Activated CD8-positive, alpha-beta T cell treated with anti-CD3 and anti-CD28 coated beads for 36 hours (primary cell): ENCODE measurements at regions not wholly inside any gene's neighbourhood (a gene's known extent, or its start where the extent isn't known, plus 50 kb on each side); places are given as distances from the start of the nearest gene placed in this dataset.

Experiments used
- ATAC-seq: fragments of 200-7000 bp; cut with Tn5 transposase; one replicate; pipeline ENCODE4 v1.10.0; 2021; ENCODE audit warnings: mild to moderate bottlenecking, moderate library complexity
- CTCF ChIA-PET: fragments of 350-600 bp; sonication (Branson Sonifier 250); formaldehyde crosslinking; loops from one replicate; lab custom pipeline; 2021; ENCODE audit warnings: antibody characterized with exemption; lab: Charles Lee
- POLR2A ChIA-PET: fragments of 350-600 bp; sonication (Branson Sonifier 250); formaldehyde crosslinking; loops from one replicate; lab custom pipeline; 2021; ENCODE audit warnings: antibody characterized with exemption; lab: Charles Lee
- DNase-seq: peaks from one replicate; pipeline ENCODE4 v3.0.0-alpha.2; 2020
- H3K27ac Mint-ChIP-seq: one replicate; pipeline ENCODE4 v1.8.0; 2021; ENCODE audit warnings: mild to moderate bottlenecking, mixed read lengths
- H3K27me3 Mint-ChIP-seq: one replicate; pipeline ENCODE4 v1.8.0; 2021; ENCODE audit warnings: mixed read lengths
- H3K36me3 Mint-ChIP-seq: one replicate; pipeline ENCODE4 v1.8.0; 2021; ENCODE audit warnings: low read depth, mixed read lengths
- H3K4me1 Mint-ChIP-seq: one replicate; pipeline ENCODE4 v1.8.0; 2021; ENCODE audit warnings: low read depth, mixed read lengths
- H3K4me3 Mint-ChIP-seq: one replicate; pipeline ENCODE4 v1.8.0; 2021; ENCODE audit warnings: mild to moderate bottlenecking, moderate library complexity, mixed read lengths
- H3K9me3 Mint-ChIP-seq: one replicate; pipeline ENCODE4 v1.8.0; 2021; ENCODE audit warnings: mixed read lengths
- intact Hi-C: fragments of 100-400 bp; cut with micrococcal nuclease; formaldehyde crosslinking; loops from one replicate; pipeline ENCODE4 v1.10.0; 2022
- TF ChIP-seq, protein P1 (sequence below): fragments of 200-600 bp; IDR thresholded peaks from one replicate; pipeline ENCODE4 v1.8.0; 2022; ENCODE audit warnings: antibody characterized with exemption, mild to moderate bottlenecking

DNA sequence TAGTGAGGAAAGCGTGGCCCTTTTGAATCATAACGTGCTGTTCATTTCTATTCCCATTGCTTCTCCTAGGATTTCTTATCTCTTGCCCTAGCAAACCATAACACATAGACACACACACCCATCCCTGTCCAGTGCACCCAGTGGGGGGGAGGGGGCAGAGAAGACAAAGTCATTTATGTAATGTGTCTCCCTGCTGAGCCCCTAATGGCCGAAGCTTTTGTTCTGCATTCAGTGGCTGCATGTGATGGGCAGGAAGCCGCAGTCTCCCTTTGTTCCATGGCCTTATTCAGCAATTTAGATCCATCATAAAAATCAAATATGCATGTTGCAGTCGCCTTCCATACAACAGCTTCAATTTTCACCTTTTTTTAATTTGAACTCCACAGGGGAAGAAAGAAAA is 325.4 kb downstream of the ZFHX3 start:
- POLR2A ChIA-PET = no interaction called here
- Mint-ChIP-seq H3K27me3 (no peaks in the 10 kb centered on the region), H3K4me3 (no peak overlapping the region), H3K9me3 (no peaks in the 10 kb centered on the region), H3K27ac (no peak overlapping the region), H3K4me1 (no peaks in the 10 kb centered on the region), H3K36me3 (no peaks in the 10 kb centered on the region)
- ATAC-seq (no peak), DNase-seq (no peak)
- CTCF ChIA-PET = interaction anchor here (1.4 kb wide), 1 partner anchor 19 kb away, joined by 3 read pairs; no protein-coding TSS in a partner anchor
- TF ChIP-seq, protein P1, sequence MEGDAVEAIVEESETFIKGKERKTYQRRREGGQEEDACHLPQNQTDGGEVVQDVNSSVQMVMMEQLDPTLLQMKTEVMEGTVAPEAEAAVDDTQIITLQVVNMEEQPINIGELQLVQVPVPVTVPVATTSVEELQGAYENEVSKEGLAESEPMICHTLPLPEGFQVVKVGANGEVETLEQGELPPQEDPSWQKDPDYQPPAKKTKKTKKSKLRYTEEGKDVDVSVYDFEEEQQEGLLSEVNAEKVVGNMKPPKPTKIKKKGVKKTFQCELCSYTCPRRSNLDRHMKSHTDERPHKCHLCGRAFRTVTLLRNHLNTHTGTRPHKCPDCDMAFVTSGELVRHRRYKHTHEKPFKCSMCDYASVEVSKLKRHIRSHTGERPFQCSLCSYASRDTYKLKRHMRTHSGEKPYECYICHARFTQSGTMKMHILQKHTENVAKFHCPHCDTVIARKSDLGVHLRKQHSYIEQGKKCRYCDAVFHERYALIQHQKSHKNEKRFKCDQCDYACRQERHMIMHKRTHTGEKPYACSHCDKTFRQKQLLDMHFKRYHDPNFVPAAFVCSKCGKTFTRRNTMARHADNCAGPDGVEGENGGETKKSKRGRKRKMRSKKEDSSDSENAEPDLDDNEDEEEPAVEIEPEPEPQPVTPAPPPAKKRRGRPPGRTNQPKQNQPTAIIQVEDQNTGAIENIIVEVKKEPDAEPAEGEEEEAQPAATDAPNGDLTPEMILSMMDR = no peak
- intact Hi-C loops = no loop called here

DNA sequence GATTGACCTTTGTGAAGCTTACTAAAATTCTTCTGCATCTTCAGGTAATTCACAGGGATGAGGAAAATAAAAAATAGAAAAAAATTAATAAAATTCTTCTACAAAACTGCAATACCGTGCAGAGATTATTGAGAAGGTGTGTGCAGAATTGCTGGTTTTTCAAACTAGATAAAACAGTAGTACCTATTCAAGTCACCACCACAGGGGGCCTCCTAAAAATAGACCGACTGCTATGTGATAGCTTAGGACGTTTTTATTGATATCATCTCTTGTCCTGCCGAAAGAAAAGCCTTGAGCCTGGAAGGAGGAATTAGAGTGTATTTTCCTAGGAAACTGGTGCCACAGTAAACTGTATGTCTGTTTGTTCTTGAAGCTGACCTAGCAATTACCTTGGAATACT is 325.9 kb downstream of the ZFHX3 start:
- ATAC-seq = no peak
- ChIA-PET POLR2A (no interaction called here), CTCF (interaction anchor here (1.4 kb wide), 1 partner anchor 19 kb away, joined by 3 read pairs; no protein-coding TSS in a partner anchor)
- intact Hi-C loops = no loop called here
- no peak overlapping the region for H3K27ac Mint-ChIP-seq
- H3K9me3 Mint-ChIP-seq = no peaks in the 10 kb centered on the region
- TF ChIP-seq, protein P1 = no peak
- no peak for DNase-seq
- H3K4me1 Mint-ChIP-seq = no peaks in the 10 kb centered on the region
- no peak overlapping the region for H3K4me3 Mint-ChIP-seq
- no peaks in the 10 kb centered on the region for H3K27me3 Mint-ChIP-seq
- no peaks in the 10 kb centered on the region for H3K36me3 Mint-ChIP-seq

GRCh38 chr16:72715267-72715666 is 332.7 kb downstream of the ZFHX3 start:
- no peaks in the 10 kb centered on the region for H3K4me1 Mint-ChIP-seq
- ATAC-seq = no peak
- H3K27ac Mint-ChIP-seq = no peak overlapping the region
- peaks cover 37% of the 10 kb centered on the region for H3K36me3 Mint-ChIP-seq
- no peak overlapping the region for H3K4me3 Mint-ChIP-seq
- POLR2A ChIA-PET = no interaction called here
- peaks cover 14% of the 10 kb centered on the region for H3K9me3 Mint-ChIP-seq
- intact Hi-C loops = no loop called here
- no peak for DNase-seq
- H3K27me3 Mint-ChIP-seq = no peaks in the 10 kb centered on the region
- TF ChIP-seq, protein P1 = no peak
- CTCF ChIA-PET = interaction anchor here (1.2 kb wide), 1 partner anchor 118 kb away, joined by 3 read pairs; no protein-coding TSS in a partner anchor

DNA sequence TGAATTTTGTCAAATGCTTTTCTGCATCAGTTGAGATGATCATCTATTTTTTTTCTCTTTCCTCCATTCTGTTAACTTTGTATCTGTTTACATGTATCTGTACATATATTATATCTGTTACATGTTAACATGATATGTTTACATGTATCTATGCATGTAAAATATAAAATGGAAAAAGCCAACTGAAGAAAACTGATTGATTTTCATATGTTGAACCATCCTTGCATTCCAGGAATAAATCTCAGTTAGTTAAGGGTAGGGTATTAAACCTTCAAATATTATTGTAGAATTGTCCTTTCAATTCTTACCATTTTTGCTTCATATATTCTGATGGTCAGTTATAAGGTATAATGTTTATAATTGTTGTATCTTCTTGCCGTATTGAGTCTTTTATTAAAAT is 336.1 kb downstream of the ZFHX3 start:
- DNase-seq = no peak
- TF ChIP-seq, protein P1 = no peak
- ATAC-seq = no peak
- Mint-ChIP-seq H3K9me3 (peaks cover 20% of the 10 kb centered on the region), H3K36me3 (peaks cover 37% of the 10 kb centered on the region), H3K4me3 (no peak overlapping the region), H3K4me1 (peaks cover 2% of the 10 kb centered on the region), H3K27me3 (no peaks in the 10 kb centered on the region), H3K27ac (no peak overlapping the region)
- CTCF ChIA-PET = no interaction called here
- POLR2A ChIA-PET = no interaction called here
- intact Hi-C loops = no loop called here

GRCh38 chr16:72705801-72706200 is 342.1 kb downstream of the ZFHX3 start:
- peaks cover under 1% of the 10 kb centered on the region for H3K36me3 Mint-ChIP-seq
- ChIA-PET CTCF (no interaction called here), POLR2A (no interaction called here)
- ATAC-seq (no peak), DNase-seq (no peak)
- no peaks in the 10 kb centered on the region for H3K27me3 Mint-ChIP-seq
- TF ChIP-seq, protein P1 = no peak
- H3K27ac Mint-ChIP-seq = no peak overlapping the region
- H3K4me1 Mint-ChIP-seq = peaks cover 2% of the 10 kb centered on the region
- H3K4me3 Mint-ChIP-seq = no peak overlapping the region
- H3K9me3 Mint-ChIP-seq = peaks cover 8% of the 10 kb centered on the region
- intact Hi-C loops = no loop called here
